Fibroblast of skin of left biceps (primary cell): ENCODE measurements at regions not wholly inside any gene's neighbourhood (a gene's known extent, or its start where the extent isn't known, plus 50 kb on each side); places are given as distances from the start of the nearest gene placed in this dataset.

Experiments
- DNase-seq, 2 experiments: peaks; one replicate each; pipeline ENCODE4 v3.0.0-alpha.2; 2013; ENCODE audit warnings: low read depth in 2 of 2

DNA sequence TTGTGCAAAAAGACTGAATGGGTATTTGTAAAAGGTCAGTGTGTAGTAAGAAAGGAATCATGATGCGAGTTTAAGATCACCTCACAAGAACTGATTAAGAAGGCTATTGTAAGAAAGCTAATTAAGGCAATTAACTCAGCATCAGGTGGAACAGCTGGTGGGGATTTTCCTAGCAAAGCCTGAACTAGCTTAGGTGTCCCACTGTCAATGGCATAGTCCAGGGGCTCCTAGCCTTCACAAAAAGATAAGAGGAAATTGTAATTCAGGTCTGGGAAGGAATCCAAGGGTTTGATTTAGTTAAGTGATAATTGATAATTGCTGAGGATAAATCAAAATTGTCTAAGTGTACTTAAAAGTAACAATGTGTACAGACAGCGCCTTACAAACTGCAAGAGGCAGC, 901.6 kb downstream of the TUSC7 start:
- no peak for DNase-seq

DNA sequence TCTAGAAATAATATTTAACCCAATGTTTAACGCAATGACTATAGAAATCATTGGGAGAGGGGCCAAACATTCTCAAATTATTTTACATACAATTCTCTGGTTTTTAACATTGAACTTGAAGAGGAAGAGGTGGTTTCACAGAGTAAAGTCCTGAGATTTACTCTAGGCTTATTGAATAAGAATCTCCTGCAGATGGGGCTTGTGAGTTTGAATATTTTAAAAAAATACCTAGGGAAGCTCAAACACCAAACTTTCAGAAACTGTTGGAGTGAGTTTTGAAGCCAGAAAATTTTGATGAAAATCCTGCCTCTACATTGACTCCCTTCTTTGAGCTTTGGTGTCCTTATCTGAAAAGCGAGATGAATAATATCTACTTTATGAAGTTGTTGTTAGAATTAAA, 906.6 kb downstream of the TUSC7 start:
- DNase-seq: no peak

DNA sequence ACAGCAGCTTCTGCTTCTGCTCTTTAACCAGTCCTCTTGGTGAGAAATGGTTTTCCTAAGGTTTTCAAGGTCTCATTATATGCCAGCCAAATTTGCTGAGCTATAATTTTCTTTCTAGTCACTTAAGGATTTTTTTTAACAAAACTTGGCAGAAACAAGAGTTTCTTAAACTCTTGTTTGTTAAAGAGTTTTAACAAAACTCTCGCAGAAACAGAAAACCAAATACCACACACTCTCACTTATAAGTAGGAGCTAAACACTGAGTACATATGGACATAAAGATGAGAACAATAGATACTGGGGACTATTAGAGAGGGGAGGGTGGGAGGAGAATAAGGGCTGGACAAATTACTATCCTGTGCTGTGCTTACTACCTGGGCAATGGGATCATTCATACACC, 908.3 kb downstream of the TUSC7 start:
- no peak for DNase-seq

DNA sequence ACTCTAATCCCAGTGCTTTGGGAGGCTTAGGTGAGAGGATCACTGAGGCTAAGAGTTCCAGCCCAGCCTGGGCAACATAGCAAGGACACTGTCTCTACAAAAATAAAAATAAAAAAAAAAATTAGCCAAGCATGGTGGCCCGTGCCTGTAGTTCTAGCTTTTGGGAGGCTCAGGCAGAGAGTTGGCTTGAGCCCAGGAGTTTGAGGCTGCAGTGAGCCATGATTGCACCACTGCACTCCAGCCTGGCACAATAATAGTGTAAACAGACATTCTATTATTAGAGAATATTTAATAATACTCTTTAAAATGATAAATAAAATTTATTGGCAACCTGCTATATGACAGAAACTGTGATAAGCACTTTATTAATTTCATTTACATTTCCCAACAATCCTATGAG, 908.9 kb downstream of the TUSC7 start:
- DNase-seq: no peak

DNA sequence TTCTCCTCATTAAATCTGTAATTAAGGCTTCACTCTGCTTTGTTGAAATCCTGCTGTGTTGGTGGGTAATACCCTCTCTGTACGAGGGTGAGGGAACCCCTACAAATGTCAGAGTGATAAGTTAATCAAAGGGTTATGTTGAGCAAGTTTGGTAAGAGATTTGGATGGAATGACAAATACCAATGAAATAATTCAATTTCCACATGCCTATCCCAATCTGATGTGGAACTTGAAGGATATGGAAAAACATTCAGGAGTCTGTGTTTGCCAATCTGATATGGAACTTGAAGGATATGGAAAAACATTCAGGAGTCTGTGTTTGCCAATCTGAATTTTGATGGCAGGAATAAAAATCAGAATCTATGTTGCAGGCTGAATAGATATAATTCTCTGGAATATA, 910.2 kb downstream of the TUSC7 start:
- no peak for DNase-seq

DNA sequence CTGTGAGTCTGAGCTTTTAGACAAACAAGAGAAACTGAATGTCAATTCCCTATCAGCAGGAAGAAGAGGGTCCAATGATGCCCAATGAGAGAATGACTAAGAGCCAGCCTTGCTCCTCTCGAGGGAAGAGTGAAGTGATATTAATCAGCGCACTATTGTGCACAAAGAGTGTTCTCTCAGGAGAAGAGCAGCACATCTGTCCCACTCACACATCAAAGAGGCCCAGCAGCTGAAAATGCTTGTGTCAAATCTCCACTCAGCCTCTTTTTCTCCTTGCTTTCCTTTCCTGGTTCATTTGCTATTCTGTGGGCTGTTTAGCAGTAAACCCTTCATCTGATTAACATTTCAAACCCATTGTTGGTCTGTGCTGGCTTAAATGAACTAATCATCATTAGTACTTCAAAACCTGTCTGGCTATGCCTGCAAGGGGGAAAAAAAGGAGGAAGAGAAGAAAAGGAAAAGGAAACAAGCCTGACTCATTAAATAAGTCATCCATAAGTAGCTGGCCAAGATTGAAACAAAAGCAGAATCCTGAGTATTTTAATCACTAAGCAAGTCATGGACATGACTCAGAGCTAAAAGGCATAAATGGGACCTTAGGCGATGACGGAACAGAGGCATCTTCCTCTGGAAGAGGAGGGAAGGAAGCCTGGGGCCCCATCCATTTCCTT, 912.7 kb downstream of the TUSC7 start:
- DNase-seq: peak; percentile 67 to 68

DNA sequence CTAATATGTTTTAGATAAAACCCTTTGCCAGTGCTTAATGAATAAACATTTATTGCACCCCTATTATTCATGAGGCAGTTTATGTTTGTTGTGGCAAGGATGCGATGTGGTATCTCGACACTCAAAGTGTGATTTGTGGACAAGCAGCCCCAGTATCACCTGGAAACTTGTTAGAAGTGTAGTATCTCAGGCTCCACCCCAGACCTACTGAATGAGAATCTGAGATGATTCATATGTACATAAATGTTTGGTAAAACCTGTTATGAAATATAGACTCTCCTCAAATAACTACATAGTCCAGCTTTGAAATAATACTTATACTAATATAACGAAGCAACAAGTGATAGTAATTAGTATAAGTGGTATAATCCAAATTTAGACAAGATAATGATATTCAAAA, 914.8 kb downstream of the TUSC7 start:
- DNase-seq: no peak

DNA sequence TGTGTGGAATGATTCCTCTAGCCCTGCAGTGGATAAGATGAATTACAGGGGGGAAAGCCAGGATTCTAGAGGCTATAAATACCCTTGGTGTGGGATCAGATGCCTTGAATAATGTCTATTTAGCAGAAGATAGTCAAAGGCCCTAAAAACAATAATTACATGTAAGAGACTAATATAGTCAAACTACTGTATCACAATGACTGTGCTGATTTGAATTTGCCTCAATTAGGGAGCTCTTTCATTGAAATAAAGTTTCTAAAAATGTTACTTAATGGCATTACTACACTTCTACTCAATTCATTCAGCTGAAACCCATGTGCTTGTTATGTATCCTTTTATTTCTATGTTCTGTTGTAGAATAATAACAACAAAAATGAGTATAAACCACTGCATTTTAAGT, 915.6 kb downstream of the TUSC7 start:
- DNase-seq: no peak

DNA sequence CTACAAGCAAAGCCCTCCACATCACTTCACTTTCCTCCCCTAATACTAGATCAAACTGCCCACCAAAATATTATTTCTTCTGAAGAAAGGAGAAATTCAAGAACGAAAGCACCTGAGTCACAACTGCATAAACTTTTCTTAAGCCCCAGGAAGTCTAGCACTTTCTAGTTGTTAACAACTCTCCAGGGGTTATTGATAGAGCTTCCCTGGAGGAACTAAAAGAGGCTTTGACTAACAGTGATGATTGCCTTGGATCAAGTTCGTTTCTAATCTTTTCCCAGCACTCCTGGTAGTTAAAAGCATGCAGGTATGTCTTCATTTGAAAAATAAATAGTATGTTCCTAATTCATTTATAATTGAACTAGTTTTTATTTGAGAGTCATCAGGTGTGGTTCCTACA, 917.0 kb downstream of the TUSC7 start:
- DNase-seq: no peak

DNA sequence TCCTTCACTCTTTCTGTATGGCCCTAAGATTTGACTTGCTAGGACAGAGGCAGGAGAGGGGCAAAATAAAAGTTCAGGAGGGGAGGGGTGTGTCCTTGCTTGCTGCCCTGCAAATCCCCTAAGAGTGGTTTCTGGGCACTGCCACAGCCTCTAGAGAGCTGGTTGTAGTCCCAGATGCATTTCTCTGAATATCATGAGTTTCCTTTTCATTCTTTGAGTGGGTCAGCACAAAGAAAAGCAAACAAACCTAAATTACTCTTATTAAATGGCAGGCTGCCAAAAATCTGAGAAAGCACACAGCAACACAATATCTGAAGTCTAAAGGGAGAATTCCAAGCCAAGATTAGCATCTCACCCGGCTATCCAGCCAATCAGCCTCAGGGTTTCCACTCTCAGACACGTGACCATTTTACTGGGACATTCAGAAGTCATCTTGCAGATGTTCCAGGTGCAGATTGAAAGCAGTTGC, 919.3 kb downstream of the TUSC7 start:
- DNase-seq: peak; percentile 41 to 47

DNA sequence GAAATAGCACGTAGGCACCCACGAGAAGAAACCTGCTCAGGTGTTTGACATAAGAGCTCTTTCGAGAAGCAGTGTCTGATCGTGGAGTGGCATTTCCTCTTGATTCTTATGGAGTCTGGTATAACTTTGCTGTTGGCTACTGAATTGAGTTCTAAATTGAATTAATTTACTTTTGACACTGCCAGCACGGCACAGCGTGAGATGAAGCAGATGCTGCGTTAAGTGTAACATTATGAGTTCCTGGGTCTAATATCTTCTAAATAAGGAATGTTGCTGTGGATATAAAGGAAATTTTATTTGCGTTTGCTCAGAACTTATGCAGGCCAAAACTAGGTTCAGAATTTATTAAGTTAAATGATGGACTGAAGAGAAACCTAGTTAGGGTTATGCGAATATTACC, 919.9 kb downstream of the TUSC7 start:
- no peak for DNase-seq

DNA sequence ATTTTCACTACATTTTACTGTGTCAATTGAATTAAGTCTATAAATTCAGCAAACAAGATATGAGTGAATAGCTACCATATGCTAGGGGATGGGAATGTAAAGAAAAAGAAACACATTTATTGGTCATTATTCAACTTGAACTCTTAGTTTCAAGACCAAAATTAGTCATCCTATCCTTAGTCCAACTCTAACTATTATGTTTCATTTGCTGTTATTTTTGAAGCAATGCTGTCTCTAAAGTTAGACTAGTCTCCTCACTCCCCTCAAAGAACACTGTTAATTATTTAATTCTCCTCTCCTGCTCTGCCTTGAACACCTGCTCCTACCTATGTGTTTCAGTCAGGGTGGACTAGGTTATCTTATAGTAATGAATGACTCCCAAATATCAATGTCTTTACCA, 920.9 kb downstream of the TUSC7 start:
- peak in 1 of 2 experiments; percentile 3 for DNase-seq

DNA sequence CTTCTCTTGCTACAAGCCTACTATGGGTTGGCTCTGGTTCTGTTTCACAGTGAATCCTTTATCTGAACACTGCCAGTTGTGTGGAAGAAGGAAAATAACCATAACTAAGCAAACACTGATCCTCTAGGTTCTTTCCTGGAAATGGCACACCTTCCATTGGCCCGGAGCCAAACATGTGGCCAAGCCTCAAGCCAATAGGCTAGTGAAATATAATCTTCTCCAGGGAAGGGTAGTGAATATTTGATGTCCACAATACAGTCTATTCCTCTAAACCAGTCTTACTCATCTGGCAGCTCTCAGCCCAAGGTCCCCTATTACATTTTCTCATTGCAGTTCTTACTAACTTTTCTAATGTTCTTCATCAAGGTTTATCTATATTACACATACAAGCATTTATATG, 921.3 kb downstream of the TUSC7 start:
- DNase-seq: peak in 1 of 2 experiments; percentile 9

DNA sequence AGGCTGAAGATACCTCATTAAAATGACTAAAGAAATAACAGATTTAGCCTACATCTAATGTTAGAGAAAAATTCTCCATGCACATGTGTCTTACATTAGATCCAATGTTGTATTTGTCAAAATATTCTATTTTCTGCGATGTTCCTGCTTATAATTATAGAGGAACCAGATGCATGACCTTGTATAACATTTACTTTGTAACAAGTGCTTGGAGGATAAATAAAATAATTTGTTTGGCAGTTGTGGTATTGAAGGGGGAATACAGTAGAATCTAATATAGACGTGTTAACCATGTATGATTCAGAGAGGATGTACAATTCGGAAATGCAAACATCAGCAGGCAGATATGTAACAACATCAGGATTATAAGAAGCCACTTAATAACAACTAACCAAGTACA, 922.2 kb downstream of the TUSC7 start:
- DNase-seq: no peak

DNA sequence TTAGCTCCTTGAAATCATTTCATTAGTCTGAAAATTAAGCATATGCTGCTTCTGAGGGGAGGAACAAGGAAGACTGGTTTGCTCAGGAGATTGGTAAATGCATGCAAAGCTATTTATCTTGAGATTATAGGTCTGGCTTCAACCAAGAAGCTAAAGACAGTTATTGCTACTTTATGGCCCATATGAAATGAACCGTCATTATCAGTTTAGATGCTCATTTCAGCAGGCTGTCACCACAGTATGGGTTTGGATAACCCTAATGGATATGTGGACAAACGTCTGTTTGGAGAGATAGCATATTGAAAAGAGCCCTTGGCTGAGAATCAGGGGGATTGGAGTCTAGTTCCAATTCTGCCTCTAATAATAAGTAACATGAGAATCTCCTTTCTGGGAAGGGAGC, 922.6 kb downstream of the TUSC7 start:
- no peak for DNase-seq

DNA sequence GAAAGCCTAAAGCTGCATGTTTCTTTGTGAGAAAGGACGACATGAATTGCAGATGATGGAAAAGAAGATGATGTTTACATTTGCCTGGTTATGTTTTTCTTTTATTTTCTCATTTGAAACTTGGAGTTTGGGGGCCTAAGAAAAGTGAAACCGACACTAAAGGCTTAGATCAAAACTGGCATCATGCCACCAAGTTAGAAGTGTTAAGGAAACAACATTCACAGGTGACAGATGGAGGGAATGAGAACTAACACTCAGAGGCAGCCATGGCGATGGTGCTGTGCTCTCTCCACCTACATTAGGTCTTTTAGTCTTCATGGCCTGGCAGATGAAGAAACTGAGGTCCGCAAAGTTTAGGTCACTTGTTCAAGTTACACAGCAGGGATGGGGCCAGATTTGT, 923.6 kb downstream of the TUSC7 start:
- no peak for DNase-seq

DNA sequence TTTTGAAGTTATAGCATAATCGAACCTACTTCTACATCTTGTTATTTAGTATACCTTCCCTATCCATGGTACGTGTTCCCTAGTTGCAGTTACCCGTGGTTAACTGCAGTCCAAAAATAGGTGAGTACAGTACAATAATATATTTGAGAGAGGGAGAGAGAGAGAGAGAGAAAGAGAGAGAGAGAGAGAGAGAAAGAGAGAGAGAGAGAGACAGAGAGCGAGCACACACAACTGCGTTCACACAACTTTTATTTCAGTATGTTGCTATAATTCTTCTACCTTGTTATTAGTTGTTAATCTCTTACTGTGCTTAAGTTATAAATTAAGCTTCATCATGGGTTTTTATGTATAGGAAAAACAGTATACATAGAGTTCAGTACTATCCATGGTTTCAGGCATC, 928.1 kb downstream of the TUSC7 start:
- no peak for DNase-seq

DNA sequence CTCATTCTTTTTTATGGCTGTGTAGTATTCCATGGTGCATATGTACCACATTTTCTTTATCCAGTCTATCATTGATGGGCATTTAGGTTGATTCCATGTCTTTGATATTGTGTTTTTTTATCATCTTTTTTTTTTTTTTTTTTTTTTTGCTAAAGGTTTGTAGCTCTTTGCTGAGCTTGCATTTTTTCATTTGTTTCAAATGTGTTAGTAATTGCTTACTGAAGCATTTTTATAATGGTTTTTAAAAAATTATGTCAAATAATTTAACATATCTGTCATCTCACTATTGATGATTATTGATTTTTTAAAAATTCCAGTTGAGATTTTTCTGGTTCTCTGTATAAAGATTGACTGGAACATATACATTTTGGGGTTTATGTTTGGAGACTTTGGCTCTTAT, 934.6 kb downstream of the TUSC7 start:
- DNase-seq: no peak

DNA sequence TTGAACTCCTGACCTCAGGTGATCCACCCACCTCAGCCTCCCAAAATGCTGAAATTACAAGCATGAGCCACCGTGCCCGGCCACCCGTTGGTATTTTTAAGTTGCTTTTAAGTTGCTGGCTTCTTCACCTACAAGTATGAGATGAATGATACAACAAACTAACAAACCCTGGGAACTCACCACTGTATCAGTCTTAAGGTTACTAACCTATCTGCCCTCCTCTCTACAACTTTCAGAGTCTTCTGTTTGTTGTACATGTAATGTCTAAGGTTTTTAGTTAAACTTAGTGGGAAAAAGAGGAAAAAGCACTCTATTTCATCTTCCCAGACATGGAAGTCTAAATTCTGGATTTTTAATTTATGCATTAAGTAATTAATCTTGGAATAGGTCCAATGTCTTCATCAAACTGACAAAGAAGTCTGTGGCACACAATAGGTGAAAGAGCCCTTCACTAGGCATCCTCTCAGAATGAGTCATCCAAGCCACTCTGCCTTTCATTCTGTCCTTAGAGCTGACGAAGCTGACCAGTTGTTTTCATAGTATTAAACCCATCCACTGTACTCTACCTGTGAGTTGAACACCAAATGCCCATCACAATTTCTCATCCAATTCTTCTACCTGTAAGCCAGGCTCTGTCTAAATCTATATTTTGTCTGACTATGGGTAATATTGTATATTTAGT, 936.1 kb downstream of the TUSC7 start:
- no peak for DNase-seq

DNA sequence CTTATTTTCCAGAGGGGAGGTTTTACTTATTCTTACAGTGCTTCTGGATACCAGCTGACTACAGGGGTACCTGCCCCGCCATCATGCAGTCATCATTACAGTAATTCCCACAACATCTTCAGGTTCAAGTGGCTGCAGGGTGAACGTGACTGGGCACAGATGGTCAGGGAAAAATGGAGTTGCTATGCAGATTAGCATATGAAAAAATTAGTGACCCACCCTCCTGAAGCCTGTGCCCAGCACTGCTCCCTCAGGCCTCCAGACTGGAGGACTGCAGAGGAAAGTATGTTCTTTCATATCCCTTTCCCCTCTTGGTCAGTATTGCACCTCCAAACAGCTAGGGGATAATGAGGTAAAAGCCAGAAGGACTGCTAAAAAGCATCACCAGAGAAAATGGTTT, 937.9 kb downstream of the TUSC7 start:
- no peak for DNase-seq

DNA sequence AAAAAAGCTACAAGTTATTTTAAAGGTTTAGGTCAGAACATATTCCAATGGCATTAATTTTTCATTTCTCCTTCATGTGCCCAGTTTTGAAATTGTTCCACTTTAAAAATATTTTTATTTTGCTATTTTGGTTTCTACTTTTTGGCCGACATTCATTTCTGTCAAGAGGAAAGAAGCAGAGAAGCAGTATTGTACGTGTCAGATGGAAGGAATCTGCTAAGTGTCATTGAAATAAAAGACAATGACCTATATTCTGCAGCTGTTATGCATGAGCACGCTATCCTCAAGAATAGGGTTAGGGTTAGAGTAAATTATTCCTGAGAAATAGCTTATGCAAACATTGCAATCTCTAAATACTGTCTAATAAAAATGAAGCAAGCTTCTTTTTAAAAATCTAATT, 941.7 kb downstream of the TUSC7 start:
- DNase-seq: no peak

DNA sequence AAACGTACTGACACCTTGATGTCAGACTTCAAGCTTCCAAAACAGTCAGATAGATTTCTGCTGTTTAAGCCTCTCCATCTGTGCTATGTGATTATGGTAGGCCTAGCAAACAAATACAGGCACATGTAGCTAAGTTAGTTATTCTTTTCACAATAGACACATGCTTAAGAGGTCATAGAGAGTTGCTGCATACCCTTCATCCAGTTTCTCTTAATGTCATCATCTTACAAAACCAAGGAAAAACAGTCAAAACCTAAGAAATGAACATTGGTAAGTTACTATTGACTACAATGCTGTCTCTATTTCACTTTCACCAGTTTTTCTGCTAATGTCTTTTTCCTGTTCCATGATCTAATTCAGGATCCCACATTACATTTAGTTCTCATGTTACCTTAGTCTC, 946.8 kb downstream of the TUSC7 start:
- no peak for DNase-seq

DNA sequence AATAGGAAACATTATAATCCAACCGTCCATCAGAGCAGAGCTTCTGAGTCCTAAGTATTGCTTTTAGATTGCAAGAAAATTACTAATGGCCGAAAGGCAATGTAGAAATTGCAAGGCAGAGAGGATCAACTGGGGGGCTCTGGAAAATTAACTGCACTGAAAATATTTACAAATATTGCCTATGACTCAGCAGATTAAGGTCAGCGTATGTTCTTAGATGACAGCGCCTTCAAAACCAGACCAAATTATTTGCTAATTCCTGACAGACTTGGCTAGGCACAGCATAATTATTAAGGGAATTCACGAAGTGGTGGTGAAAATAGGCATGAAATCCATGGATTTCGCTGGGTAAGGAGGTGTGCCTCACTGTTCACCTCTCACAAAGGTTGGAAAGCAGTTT, 947.7 kb downstream of the TUSC7 start:
- no peak for DNase-seq
